ENCODE measurements at regions not wholly inside any gene's neighbourhood (a gene's known extent, or its start where the extent isn't known, plus 50 kb on each side); places are given as distances from the start of the nearest gene placed in this dataset.

GRCh38 chr1:60746278-60746791 lies 336.0 kb upstream of the NFIA start:
- TF ChIP-seq, protein P1, sequence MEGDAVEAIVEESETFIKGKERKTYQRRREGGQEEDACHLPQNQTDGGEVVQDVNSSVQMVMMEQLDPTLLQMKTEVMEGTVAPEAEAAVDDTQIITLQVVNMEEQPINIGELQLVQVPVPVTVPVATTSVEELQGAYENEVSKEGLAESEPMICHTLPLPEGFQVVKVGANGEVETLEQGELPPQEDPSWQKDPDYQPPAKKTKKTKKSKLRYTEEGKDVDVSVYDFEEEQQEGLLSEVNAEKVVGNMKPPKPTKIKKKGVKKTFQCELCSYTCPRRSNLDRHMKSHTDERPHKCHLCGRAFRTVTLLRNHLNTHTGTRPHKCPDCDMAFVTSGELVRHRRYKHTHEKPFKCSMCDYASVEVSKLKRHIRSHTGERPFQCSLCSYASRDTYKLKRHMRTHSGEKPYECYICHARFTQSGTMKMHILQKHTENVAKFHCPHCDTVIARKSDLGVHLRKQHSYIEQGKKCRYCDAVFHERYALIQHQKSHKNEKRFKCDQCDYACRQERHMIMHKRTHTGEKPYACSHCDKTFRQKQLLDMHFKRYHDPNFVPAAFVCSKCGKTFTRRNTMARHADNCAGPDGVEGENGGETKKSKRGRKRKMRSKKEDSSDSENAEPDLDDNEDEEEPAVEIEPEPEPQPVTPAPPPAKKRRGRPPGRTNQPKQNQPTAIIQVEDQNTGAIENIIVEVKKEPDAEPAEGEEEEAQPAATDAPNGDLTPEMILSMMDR (IDR thresholded peaks at IDR 0.05; ENCODE audit: low read depth, low read length, poor library complexity, severe bottlenecking) = no peak
- TF ChIP-seq EZH2phosphoT487 (IDR thresholded peaks at IDR 0.05; ENCODE audit: borderline replicate concordance, low read length) = no peak

Measured in DOHH2 (cell line).